ENCODE measurements at regions not wholly inside any gene's neighbourhood (a gene's known extent, or its start where the extent isn't known, plus 50 kb on each side); places are given as distances from the start of the nearest gene placed in this dataset.

GRCh38 chr6:105985098-105985815 is 100.9 kb upstream of the PRDM1 start (continued):
- TF ChIP-seq CTCF (tag by site-specific recombination; IDR thresholded peaks at IDR 0.05) (no peak), ZNF48 (tag by site-specific recombination; IDR thresholded peaks at IDR 0.05) (no peak), ZNF155 (tag by site-specific recombination; IDR thresholded peaks at IDR 0.05) (no peak), ZNF174 (tag by site-specific recombination; IDR thresholded peaks at IDR 0.05) (no peak), ZNF776 (tag by site-specific recombination; IDR thresholded peaks at IDR 0.05; ENCODE audit: borderline replicate concordance) (no peak), ZNF433 (tag by site-specific recombination; IDR thresholded peaks at IDR 0.05; ENCODE audit: low read depth) (peak; percentile 78), ZNF292 (tag by site-specific recombination; IDR thresholded peaks at IDR 0.05; ENCODE audit: borderline replicate concordance, low read depth) (peak; percentile 76; the same call in 1 of the 2 replicates), ZNF501 (tag by site-specific recombination; IDR thresholded peaks at IDR 0.05) (0 out of 2 replicates have a peak, but pooled peaks have one; percentile 43), ZNF354C (tag by site-specific recombination; IDR thresholded peaks at IDR 0.05; ENCODE audit: borderline replicate concordance, low read depth) (no peak), ZNF211 (tag by site-specific recombination; IDR thresholded peaks at IDR 0.05; ENCODE audit: low read depth) (no peak), ZNF157 (tag by site-specific recombination; IDR thresholded peaks at IDR 0.05) (no peak), RBAK (tag by site-specific recombination; IDR thresholded peaks at IDR 0.05) (0 out of 2 replicates have a peak, but pooled peaks have one; percentile 75), ZNF747 (tag by site-specific recombination; IDR thresholded peaks at IDR 0.05) (no peak), ZNF510 (tag by site-specific recombination; IDR thresholded peaks at IDR 0.05; ENCODE audit: insufficient replicate concordance) (peak; percentile 86), MEIS1 (CRISPR knock-in tag; IDR thresholded peaks at IDR 0.05; ENCODE audit: borderline replicate concordance) (no peak), OVOL3 (tag by site-specific recombination; IDR thresholded peaks at IDR 0.05) (0 out of 2 replicates have a peak, but pooled peaks have one; percentile 21), TSHZ1 (tag by site-specific recombination; IDR thresholded peaks at IDR 0.05; ENCODE audit: borderline replicate concordance) (no peak; the same call in 1 of the 2 replicates), ZNF513 (tag by site-specific recombination; IDR thresholded peaks at IDR 0.05) (no peak), ZNF549 (tag by site-specific recombination; IDR thresholded peaks at IDR 0.05) (no peak), EGR2 (tag by site-specific recombination; IDR thresholded peaks at IDR 0.05; ENCODE audit: low read depth) (no peak), ZNF202 (tag by site-specific recombination; IDR thresholded peaks at IDR 0.05; ENCODE audit: borderline replicate concordance) (peak; percentile 73; the same call in 1 of the 2 replicates), ZNF792 (tag by site-specific recombination; IDR thresholded peaks at IDR 0.05) (no peak), ZNF623 (tag by site-specific recombination; IDR thresholded peaks at IDR 0.05) (peak; percentile 77), BCL11B (tag by site-specific recombination; IDR thresholded peaks at IDR 0.05; ENCODE audit: low read depth) (no peak), ZNF621 (tag by site-specific recombination; IDR thresholded peaks at IDR 0.05) (no peak), GLIS2 (tag by site-specific recombination; IDR thresholded peaks at IDR 0.05) (no peak), ZNF214 (tag by site-specific recombination; IDR thresholded peaks at IDR 0.05; ENCODE audit: borderline replicate concordance) (peak; percentile 19; the same call in 1 of the 2 replicates), ZNF221 (tag by site-specific recombination; IDR thresholded peaks at IDR 0.05; ENCODE audit: borderline replicate concordance) (no peak), KLF7 (tag by site-specific recombination; IDR thresholded peaks at IDR 0.05; ENCODE audit: borderline replicate concordance) (peak; percentile 58; the same call in 1 of the 2 replicates)
- TF ChIP-seq, protein P1, sequence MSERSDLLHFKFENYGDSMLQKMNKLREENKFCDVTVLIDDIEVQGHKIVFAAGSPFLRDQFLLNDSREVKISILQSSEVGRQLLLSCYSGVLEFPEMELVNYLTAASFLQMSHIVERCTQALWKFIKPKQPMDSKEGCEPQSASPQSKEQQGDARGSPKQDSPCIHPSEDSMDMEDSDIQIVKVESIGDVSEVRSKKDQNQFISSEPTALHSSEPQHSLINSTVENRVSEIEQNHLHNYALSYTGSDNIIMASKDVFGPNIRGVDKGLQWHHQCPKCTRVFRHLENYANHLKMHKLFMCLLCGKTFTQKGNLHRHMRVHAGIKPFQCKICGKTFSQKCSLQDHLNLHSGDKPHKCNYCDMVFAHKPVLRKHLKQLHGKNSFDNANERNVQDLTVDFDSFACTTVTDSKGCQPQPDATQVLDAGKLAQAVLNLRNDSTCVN (tag by site-specific recombination; optimal IDR thresholded peaks at IDR 0.05): no peak
- TF ChIP-seq, protein P2, sequence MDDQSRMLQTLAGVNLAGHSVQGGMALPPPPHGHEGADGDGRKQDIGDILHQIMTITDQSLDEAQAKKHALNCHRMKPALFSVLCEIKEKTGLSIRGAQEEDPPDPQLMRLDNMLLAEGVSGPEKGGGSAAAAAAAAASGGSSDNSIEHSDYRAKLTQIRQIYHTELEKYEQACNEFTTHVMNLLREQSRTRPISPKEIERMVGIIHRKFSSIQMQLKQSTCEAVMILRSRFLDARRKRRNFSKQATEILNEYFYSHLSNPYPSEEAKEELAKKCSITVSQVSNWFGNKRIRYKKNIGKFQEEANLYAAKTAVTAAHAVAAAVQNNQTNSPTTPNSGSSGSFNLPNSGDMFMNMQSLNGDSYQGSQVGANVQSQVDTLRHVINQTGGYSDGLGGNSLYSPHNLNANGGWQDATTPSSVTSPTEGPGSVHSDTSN (CRISPR knock-in tag; IDR thresholded peaks at IDR 0.05): no peak
